Endothelial cell of umbilical vein (primary cell): ENCODE measurements at regions not wholly inside any gene's neighbourhood (a gene's known extent, or its start where the extent isn't known, plus 50 kb on each side); places are given as distances from the start of the nearest gene placed in this dataset.

ENCODE experiments used
- BruUV-seq: library from RNA; stranded (reverse); fragments of 400-500 nt; replicated peaks from 2 replicates; lab custom pipeline; 2021; lab: Mats Ljungman, UMichigan
- CTCF ChIA-PET: fragments of 300-600, 350-600 bp; sonication (Branson Sonifier 250); formaldehyde crosslinking; loops from one replicate; lab custom pipeline; 2021; ENCODE audit warnings: antibody characterized with exemption, inconsistent platforms; lab: Charles Lee
- POLR2A ChIA-PET: fragments of 300-600, 350-600 bp; sonication (Branson Sonifier 250); formaldehyde crosslinking; loops from one replicate; lab custom pipeline; 2021; ENCODE audit warnings: antibody characterized with exemption, inconsistent platforms; lab: Charles Lee
- DNase-seq: peaks from one replicate; pipeline ENCODE4 v3.0.0-alpha.2; 2011; ENCODE audit warnings: low read depth, low spot score
- FAIRE-seq: peaks from 2 replicates; lab custom pipeline; 2011; peaks lifted over from hg19 to GRCh38; lab: Jason Lieb, UNC
- H2AFZ ChIP-seq: 2 replicates; pipeline ENCODE4 v1.6.0; 2012; ENCODE audit warnings: low read depth, low read length, control low read depth, inconsistent platforms
- H3K27ac ChIP-seq: 2 replicates; pipeline ENCODE4 v1.5.1; 2011; ENCODE audit warnings: low read depth, mild to moderate bottlenecking, control low read depth, low read length, moderate library complexity; ENCODE audit not compliant: insufficient read depth
- H3K27me3 ChIP-seq, 2 experiments: 2 replicates each; pipeline versions ENCODE4 v1.6.0 to v1.6.1; 2011; ENCODE audit warnings: low read length in 2 of 2, mixed read lengths in 1 of 2; ENCODE audit not compliant: control insufficient read depth in 2 of 2, insufficient read depth in 2 of 2
- H3K36me3 ChIP-seq, 2 experiments: 2 replicates in 1 of 2; 3 replicates in 1 of 2; pipeline ENCODE4 v1.5.1; 2011; ENCODE audit warnings: low read length in 2 of 2, mild to moderate bottlenecking in 1 of 2, moderate library complexity in 1 of 2; ENCODE audit not compliant: control insufficient read depth in 2 of 2, insufficient read depth in 2 of 2; ENCODE audit errors: extremely low read depth in 1 of 2
- H3K4me1 ChIP-seq: 3 replicates; pipeline ENCODE4 v1.5.1; 2011; ENCODE audit warnings: mild to moderate bottlenecking, low read length; ENCODE audit not compliant: control insufficient read depth, insufficient read depth; ENCODE audit errors: extremely low read depth
- H3K4me2 ChIP-seq: 2 replicates; pipeline ENCODE4 v1.6.1; 2011; ENCODE audit warnings: low read length, control low read depth, mixed read lengths; ENCODE audit not compliant: insufficient read depth
- H3K4me3 ChIP-seq, 3 experiments: fragments of 200-600 bp in 1 of 3; sonication (generic), shearing (Covaris generic) in 1 of 3; replicated peaks in 1 of 3; 2 replicates each; pipeline ENCODE4 v1.5.1; 2011 to 2016; ENCODE audit warnings: control low read depth in 3 of 3, low read length in 3 of 3, mild to moderate bottlenecking in 2 of 3, inconsistent platforms in 1 of 3, low read depth in 1 of 3, moderate library complexity in 1 of 3; ENCODE audit not compliant: insufficient read depth in 1 of 3
- H3K79me2 ChIP-seq: 2 replicates; pipeline ENCODE4 v1.6.0; 2012; ENCODE audit warnings: low read length, inconsistent platforms; ENCODE audit not compliant: control insufficient read depth, insufficient read depth
- H3K9ac ChIP-seq: replicated peaks from 2 replicates; pipeline ENCODE3; 2011; ENCODE audit warnings: low read length, control low read depth; ENCODE audit not compliant: insufficient read depth; ENCODE audit errors: extremely low read depth
- H3K9me1 ChIP-seq: replicated peaks from 3 replicates; pipeline ENCODE4 v1.6.0; 2011; ENCODE audit warnings: mild to moderate bottlenecking, low read length; ENCODE audit not compliant: control insufficient read depth, insufficient read depth; ENCODE audit errors: extremely low read depth
- H3K9me3 ChIP-seq: replicated peaks from 2 replicates; pipeline ENCODE4 v1.5.1; 2012; ENCODE audit warnings: low read length, inconsistent platforms; ENCODE audit not compliant: control insufficient read depth, insufficient read depth
- H4K20me1 ChIP-seq: replicated peaks from 2 replicates; pipeline ENCODE3; 2011; ENCODE audit warnings: mild to moderate bottlenecking, low read length; ENCODE audit not compliant: control insufficient read depth, insufficient read depth; ENCODE audit errors: extremely low read depth
- CTCF ChIP-seq, 2 donors: IDR thresholded peaks; 1 replicate in 1 of 2; 2 replicates in 1 of 2; pipeline ENCODE4 v1.5.1; 2011; ENCODE audit warnings: low read length in 2 of 2, mild to moderate bottlenecking in 2 of 2, moderate library complexity in 2 of 2, control low read depth in 1 of 2, inconsistent platforms in 1 of 2, low read depth in 1 of 2; ENCODE audit not compliant: insufficient read depth in 1 of 2; ENCODE audit errors: extremely low read depth in 1 of 2
- EZH2 ChIP-seq: IDR thresholded peaks from 2 replicates; pipeline ENCODE4 v1.6.1; 2012; ENCODE audit warnings: borderline replicate concordance, low read depth, mild to moderate bottlenecking, moderate library complexity, low read length, inconsistent platforms; ENCODE audit not compliant: severe bottlenecking
- FOS ChIP-seq: IDR thresholded peaks from 2 replicates; pipeline ENCODE4 v1.6.1; 2011; ENCODE audit warnings: mild to moderate bottlenecking, low read length, moderate library complexity, borderline replicate concordance; ENCODE audit not compliant: insufficient read depth
- GATA2 ChIP-seq: IDR thresholded peaks from 2 replicates; pipeline ENCODE4 v1.7.0; 2011; ENCODE audit warnings: low read depth, mild to moderate bottlenecking, moderate library complexity, mixed read lengths, low read length; ENCODE audit not compliant: insufficient read length, insufficient read depth
- JUN ChIP-seq: IDR thresholded peaks from 2 replicates; pipeline ENCODE4 v1.6.1; 2011; ENCODE audit warnings: borderline replicate concordance, low read depth; ENCODE audit not compliant: insufficient read length, insufficient read depth
- MAX ChIP-seq: IDR thresholded peaks from 2 replicates; pipeline ENCODE4 v1.6.1; 2011; ENCODE audit not compliant: insufficient read depth, insufficient read length
- MYC ChIP-seq: IDR thresholded peaks from one replicate; pipeline ENCODE4 v1.6.1; 2011; ENCODE audit warnings: mild to moderate bottlenecking, low read depth, low read length
- POLR2A ChIP-seq: IDR thresholded peaks from 2 replicates; pipeline ENCODE4 v1.6.1; 2012; ENCODE audit warnings: low read depth, mild to moderate bottlenecking, control low read depth, low read length
- POLR2AphosphoS5 ChIP-seq: IDR thresholded peaks from 2 replicates; pipeline ENCODE4 v1.6.1; 2012; ENCODE audit warnings: low read depth, mild to moderate bottlenecking, control low read depth, low read length, moderate library complexity; ENCODE audit not compliant: insufficient read depth
- dilution Hi-C: fragments of 300-500 bp; cut with MboI; formaldehyde crosslinking; loops from one replicate; pipeline ENCODE4 v1.15.0; 2019; ENCODE audit warnings: low sequenced_read_pairs; ENCODE audit not compliant: extremely low pct_ligation_motif_present
- intact Hi-C: fragments of 100-400 bp; cut with micrococcal nuclease; formaldehyde crosslinking; loops from one replicate; pipeline ENCODE4 v1.10.0; 2022

GRCh38 chr18:75895135-75895534, 467.6 kb upstream of the SMIM21 start:
- Histone ChIP-seq H3K36me3 (no peaks in the 10 kb centered on the region), H3K4me3 (no peak overlapping the region), H2AFZ (no peak overlapping the region), H4K20me1 (no peaks in the 10 kb centered on the region), H3K9me3 (peaks cover 7% of the 10 kb centered on the region), H3K4me2 (no peak overlapping the region), H3K9me1 (no peaks in the 10 kb centered on the region), H3K27me3 (no peaks in the 10 kb centered on the region), H3K9ac (no peak overlapping the region), H3K4me1 (no peaks in the 10 kb centered on the region), H3K79me2 (no peaks in the 10 kb centered on the region), H3K27ac (no peak overlapping the region)
- dilution Hi-C loops (no loop called here), intact Hi-C loops (no loop called here)
- no TSS peak for BruUV-seq
- no peak for FAIRE-seq
- POLR2A ChIA-PET: no interaction called here
- TF ChIP-seq GATA2 (no peak), MAX (no peak), POLR2AphosphoS5 (no peak), JUN (no peak), CTCF (IDR thresholded peaks at IDR 0.05; ENCODE audit: extremely low read depth in 1 of 2, insufficient read depth in 1 of 2, low read depth in 1 of 2, low read length in 2 of 2) (no peak), MYC (no peak), EZH2 (no peak), FOS (no peak), POLR2A (no peak)
- CTCF ChIA-PET: no interaction called here
- no peak for DNase-seq
